ENCODE measurements at regions not wholly inside any gene's neighbourhood (a gene's known extent, or its start where the extent isn't known, plus 50 kb on each side); places are given as distances from the start of the nearest gene placed in this dataset.

GRCh38 chr4:27360131-27360530 is 499.5 kb downstream of the STIM2 start:
- no peak for FAIRE-seq
- no peak for DNase-seq (ENCODE audit: insufficient read length, low spot score)
- no peak for TF ChIP-seq CTCF (IDR thresholded peaks at IDR 0.05; ENCODE audit: insufficient read depth, missing control alignments)

- no peak for TF ChIP-seq CTCF (IDR thresholded peaks at IDR 0.05; ENCODE audit: insufficient read depth, missing control alignments)
- FAIRE-seq = no peak
- no peak for DNase-seq (ENCODE audit: insufficient read length, low spot score)
These were observed 500.2 kb downstream of the STIM2 start for GRCh38 chr4:27360790-27361267.

GRCh38 chr4:27364509-27364908 is 503.9 kb downstream of the STIM2 start:
- TF ChIP-seq CTCF (IDR thresholded peaks at IDR 0.05; ENCODE audit: insufficient read depth, missing control alignments) = no peak
- FAIRE-seq (no peak), DNase-seq (ENCODE audit: insufficient read length, low spot score) (no peak)

- no peak for TF ChIP-seq CTCF (IDR thresholded peaks at IDR 0.05; ENCODE audit: insufficient read depth, missing control alignments)
- no peak for DNase-seq (ENCODE audit: insufficient read length, low spot score)
- FAIRE-seq = no peak
These were observed 505.6 kb downstream of the STIM2 start for GRCh38 chr4:27366104-27366823.

- DNase-seq (ENCODE audit: insufficient read length, low spot score) (no peak), FAIRE-seq (no peak)
- TF ChIP-seq CTCF (IDR thresholded peaks at IDR 0.05; ENCODE audit: insufficient read depth, missing control alignments) = no peak
These were observed 508.1 kb downstream of the STIM2 start for GRCh38 chr4:27368781-27369180.

- FAIRE-seq (no peak), DNase-seq (ENCODE audit: insufficient read length, low spot score) (no peak)
- no peak for TF ChIP-seq CTCF (IDR thresholded peaks at IDR 0.05; ENCODE audit: insufficient read depth, missing control alignments)
These were observed 521.2 kb downstream of the STIM2 start for GRCh38 chr4:27381815-27382214.

GRCh38 chr4:27387711-27388110 is 527.1 kb downstream of the STIM2 start:
- DNase-seq (ENCODE audit: insufficient read length, low spot score) (no peak), FAIRE-seq (no peak)
- no peak for TF ChIP-seq CTCF (IDR thresholded peaks at IDR 0.05; ENCODE audit: insufficient read depth, missing control alignments)
